RWPE1 (cell line): ENCODE measurements at regions not wholly inside any gene's neighbourhood (a gene's known extent, or its start where the extent isn't known, plus 50 kb on each side); places are given as distances from the start of the nearest gene placed in this dataset.
"Not testable (repeated sequence)": the region's sequence is repeated elsewhere in the genome, so short reads cannot be mapped to it uniquely, and the experiment has no call there.

ENCODE experiments used
- CTCF ChIA-PET: fragments of 350-600 bp; sonication (Branson Sonifier 250); formaldehyde crosslinking; extraction: SDS; loops from one replicate; lab custom pipeline; 2021; lab: Yijun Ruan, JAX
- POLR2A ChIA-PET: fragments of 400-600 bp; formaldehyde crosslinking; extraction: SDS; loops from one replicate; lab custom pipeline; 2020; ENCODE audit warnings: antibody characterized with exemption; ENCODE audit not compliant: low non-redundant PET; lab: Yijun Ruan, JAX
- DNase-seq: peaks from one replicate; pipeline ENCODE4 v3.0.0; 2012; ENCODE audit warnings: low spot score
- H3K27ac ChIP-seq: fragments of 450-650 bp; 2 replicates; pipeline ENCODE4 v1.5.1; 2017
- TF ChIP-seq, protein P1 (sequence below): fragments of 450-650 bp; conservative IDR thresholded peaks from 2 replicates; pipeline ENCODE4 v1.5.1; 2017; ENCODE audit warnings: low read depth, mild to moderate bottlenecking

DNA sequence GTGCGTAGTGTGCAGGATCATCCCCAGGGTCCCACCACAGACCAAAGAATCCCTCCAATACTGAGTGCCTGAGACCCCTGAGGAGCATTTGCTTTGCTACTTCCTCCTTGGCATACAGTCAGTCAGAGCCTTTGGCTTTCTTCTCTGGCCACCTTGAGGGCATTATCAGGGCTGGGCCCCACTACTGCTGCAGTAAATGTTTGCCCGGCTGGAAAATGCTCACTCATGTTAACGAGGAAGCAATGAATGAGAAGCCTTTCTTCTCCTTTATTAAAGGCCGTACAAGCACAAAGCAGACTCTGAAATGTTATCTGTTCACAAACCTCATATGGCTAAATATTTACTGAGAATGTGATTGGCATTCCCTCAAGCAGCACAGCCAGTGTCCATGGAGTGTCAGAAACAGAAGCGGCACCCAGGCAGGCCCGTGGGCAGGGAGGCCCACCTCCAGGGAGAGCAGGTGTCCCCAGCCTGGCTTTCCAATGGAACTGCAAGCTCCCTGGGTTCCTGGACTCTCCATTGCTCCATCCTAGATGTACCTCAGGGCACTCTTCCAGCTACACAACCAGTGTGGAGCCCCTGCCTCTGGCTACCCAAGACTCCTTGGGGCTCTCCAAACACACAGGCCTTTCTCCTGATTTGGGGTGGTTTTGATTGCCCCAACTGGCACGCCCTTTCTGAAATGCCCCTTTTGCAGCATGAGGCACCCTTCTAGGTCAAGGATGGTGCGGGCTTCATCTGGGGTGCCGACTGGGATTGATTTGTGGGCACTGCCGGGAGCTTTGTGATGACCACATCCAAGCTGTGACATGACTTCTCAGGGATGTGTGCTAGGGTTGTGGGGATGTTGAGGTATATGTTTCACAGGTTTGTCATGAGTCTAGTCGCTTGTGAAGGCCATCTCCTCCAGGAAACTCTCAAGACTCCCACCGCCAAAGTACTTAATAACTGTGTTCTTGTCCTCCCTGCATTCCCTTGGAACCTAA is 195.6 kb downstream of the FAM43A start:
- CTCF ChIA-PET = no interaction called here
- no peak for DNase-seq
- TF ChIP-seq, protein P1, sequence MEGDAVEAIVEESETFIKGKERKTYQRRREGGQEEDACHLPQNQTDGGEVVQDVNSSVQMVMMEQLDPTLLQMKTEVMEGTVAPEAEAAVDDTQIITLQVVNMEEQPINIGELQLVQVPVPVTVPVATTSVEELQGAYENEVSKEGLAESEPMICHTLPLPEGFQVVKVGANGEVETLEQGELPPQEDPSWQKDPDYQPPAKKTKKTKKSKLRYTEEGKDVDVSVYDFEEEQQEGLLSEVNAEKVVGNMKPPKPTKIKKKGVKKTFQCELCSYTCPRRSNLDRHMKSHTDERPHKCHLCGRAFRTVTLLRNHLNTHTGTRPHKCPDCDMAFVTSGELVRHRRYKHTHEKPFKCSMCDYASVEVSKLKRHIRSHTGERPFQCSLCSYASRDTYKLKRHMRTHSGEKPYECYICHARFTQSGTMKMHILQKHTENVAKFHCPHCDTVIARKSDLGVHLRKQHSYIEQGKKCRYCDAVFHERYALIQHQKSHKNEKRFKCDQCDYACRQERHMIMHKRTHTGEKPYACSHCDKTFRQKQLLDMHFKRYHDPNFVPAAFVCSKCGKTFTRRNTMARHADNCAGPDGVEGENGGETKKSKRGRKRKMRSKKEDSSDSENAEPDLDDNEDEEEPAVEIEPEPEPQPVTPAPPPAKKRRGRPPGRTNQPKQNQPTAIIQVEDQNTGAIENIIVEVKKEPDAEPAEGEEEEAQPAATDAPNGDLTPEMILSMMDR = no peak
- POLR2A ChIA-PET = interaction anchor here (0.9 kb wide), 1 partner anchor 195 kb away, joined by 3 read pairs; no protein-coding TSS in a partner anchor
- H3K27ac ChIP-seq = no peak overlapping the region

DNA sequence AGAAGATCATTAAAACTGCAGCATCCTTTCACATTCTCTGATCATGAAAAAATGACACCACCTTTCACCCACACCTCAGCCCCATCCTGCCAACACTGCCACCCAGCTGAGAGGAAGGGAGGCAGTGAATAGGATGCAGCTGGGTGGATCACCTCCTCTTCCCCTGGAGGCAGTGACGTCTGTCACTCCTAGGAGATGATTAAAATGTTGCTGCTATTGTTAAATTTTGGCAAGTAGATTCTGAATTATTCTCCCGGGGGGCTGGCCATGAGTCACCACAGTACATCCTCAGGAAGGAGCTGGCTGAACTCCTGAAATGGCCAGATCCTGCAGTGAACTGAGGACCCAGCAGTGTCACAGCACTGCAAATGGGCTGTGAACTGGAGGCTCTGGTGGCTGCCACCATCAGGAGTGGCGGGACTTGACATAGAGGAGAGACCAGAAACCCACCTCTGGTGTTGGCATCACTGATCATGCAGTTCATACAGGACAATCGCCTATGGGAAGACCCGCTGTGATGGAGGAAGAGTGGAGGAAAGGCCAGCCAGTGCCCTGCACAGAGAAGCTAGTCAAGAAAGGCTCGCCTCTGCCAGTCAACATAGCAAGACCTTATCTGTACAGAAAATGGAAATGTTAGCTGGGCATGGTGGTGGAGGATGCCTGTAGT is 199.1 kb downstream of the FAM43A start:
- ChIA-PET CTCF (interaction anchor here (0.5 kb wide), 1 partner anchor 290 kb away, joined by 4 read pairs; no protein-coding TSS in a partner anchor), POLR2A (no interaction called here)
- TF ChIP-seq, protein P1 = no peak
- no peak overlapping the region for H3K27ac ChIP-seq
- no peak for DNase-seq

- ChIA-PET CTCF (no interaction called here), POLR2A (no interaction called here)
- DNase-seq = no peak
- TF ChIP-seq, protein P1 = no peak
- no peak overlapping the region for H3K27ac ChIP-seq
Observed at GRCh38 chr3:194885766-194886165, 200.1 kb downstream of the FAM43A start.

- CTCF ChIA-PET = no interaction called here
- DNase-seq = no peak
- TF ChIP-seq, protein P1 = no peak
- no peak overlapping the region for H3K27ac ChIP-seq
- POLR2A ChIA-PET = no interaction called here
Observed at GRCh38 chr3:194886836-194887235, 201.2 kb downstream of the FAM43A start.

DNA sequence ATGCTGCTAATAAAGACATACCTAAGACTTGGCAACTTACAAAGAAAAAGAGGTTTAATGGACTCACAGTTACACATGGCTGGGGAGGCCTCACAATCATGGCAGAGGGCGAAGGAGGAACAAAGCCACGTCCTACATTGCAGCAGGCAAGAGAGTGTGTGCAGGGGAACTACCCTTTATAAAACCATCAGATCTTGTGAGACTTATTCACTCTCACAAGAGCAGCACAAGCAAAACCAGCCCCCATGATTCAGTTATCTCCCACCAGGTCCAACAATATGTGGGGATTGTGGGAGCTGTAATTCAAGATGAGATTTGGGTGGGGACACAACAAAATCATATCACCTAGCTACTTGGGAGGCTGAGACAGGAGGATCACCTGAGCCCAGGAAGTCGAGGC is 202.4 kb downstream of the FAM43A start:
- not testable (repeated sequence) for DNase-seq

GRCh38 chr3:194888916-194889315 is 203.2 kb downstream of the FAM43A start:
- no peak for DNase-seq
- CTCF ChIA-PET = no interaction called here
- POLR2A ChIA-PET = no interaction called here
- no peak overlapping the region for H3K27ac ChIP-seq
- TF ChIP-seq, protein P1 = no peak

More for the DNA sequence above, 202.4 kb downstream of the FAM43A start:
- POLR2A ChIA-PET, CTCF ChIA-PET, H3K27ac ChIP-seq: not testable (repeated sequence)
